ENCODE measurements at regions not wholly inside any gene's neighbourhood (a gene's known extent, or its start where the extent isn't known, plus 50 kb on each side); places are given as distances from the start of the nearest gene placed in this dataset.

- DNase-seq (ENCODE audit: low spot score), result no peak
These were observed 84.1 kb upstream of the BARX2 start for GRCh38 chr11:129291546-129291945.

- no peak for DNase-seq (ENCODE audit: low spot score)
These were observed 84.7 kb upstream of the BARX2 start for GRCh38 chr11:129290966-129291365.

- DNase-seq (ENCODE audit: low spot score), result no peak
These were observed 86.2 kb upstream of the BARX2 start for GRCh38 chr11:129289350-129290040.

- DNase-seq (ENCODE audit: low spot score), result no peak
These were observed 87.7 kb upstream of the BARX2 start for GRCh38 chr11:129287920-129288319.

- no peak for DNase-seq (ENCODE audit: low spot score)
These were observed 88.8 kb upstream of the BARX2 start for GRCh38 chr11:129286813-129287212.

- DNase-seq (ENCODE audit: low spot score), result no peak
These were observed 90.3 kb upstream of the BARX2 start for GRCh38 chr11:129285402-129285786.

- no peak for DNase-seq (ENCODE audit: low spot score)
These were observed 91.0 kb upstream of the ARHGAP32 start for GRCh38 chr11:129283141-129283540.

GRCh38 chr11:129282634-129283033, 90.5 kb upstream of the ARHGAP32 start:
- no peak for DNase-seq (ENCODE audit: low spot score)

- no peak for DNase-seq (ENCODE audit: low spot score)
These were observed 89.6 kb upstream of the ARHGAP32 start for GRCh38 chr11:129281471-129282415.

GRCh38 chr11:129280027-129280811, 88.1 kb upstream of the ARHGAP32 start:
- DNase-seq (ENCODE audit: low spot score), result no peak

GRCh38 chr11:129279326-129280026, 87.4 kb upstream of the ARHGAP32 start:
- DNase-seq (ENCODE audit: low spot score), result peak; percentile 91

- no peak for DNase-seq (ENCODE audit: low spot score)
These were observed 86.6 kb upstream of the ARHGAP32 start for GRCh38 chr11:129278586-129279319.

GRCh38 chr11:129277198-129277843, 85.2 kb upstream of the ARHGAP32 start:
- no peak for DNase-seq (ENCODE audit: low spot score)

GRCh38 chr11:129275828-129276227, 83.7 kb upstream of the ARHGAP32 start:
- DNase-seq (ENCODE audit: low spot score), result no peak

- no peak for DNase-seq (ENCODE audit: low spot score)
These were observed 82.0 kb upstream of the ARHGAP32 start for GRCh38 chr11:129273944-129274711.

GRCh38 chr11:129273322-129273721, 81.2 kb upstream of the ARHGAP32 start:
- no peak for DNase-seq (ENCODE audit: low spot score)

GRCh38 chr11:129271030-129271429, 78.9 kb upstream of the ARHGAP32 start:
- no peak for DNase-seq (ENCODE audit: low spot score)

- DNase-seq (ENCODE audit: low spot score), result no peak
These were observed 78.3 kb upstream of the ARHGAP32 start for GRCh38 chr11:129270446-129270845.

- DNase-seq (ENCODE audit: low spot score), result no peak
These were observed 76.2 kb upstream of the ARHGAP32 start for GRCh38 chr11:129268371-129268770.

GRCh38 chr11:129267716-129268115, 75.6 kb upstream of the ARHGAP32 start:
- no peak for DNase-seq (ENCODE audit: low spot score)
